Midbrain (tissue), 1 donor: ENCODE measurements at regions not wholly inside any gene's neighbourhood (a gene's known extent, or its start where the extent isn't known, plus 50 kb on each side); places are given as distances from the start of the nearest gene placed in this dataset.
"Not testable (repeated sequence)": the region's sequence is repeated elsewhere in the genome, so short reads cannot be mapped to it uniquely, and the experiment has no call there.

Source experiments
- DNase-seq: peaks from one replicate; lab custom pipeline; 2025; lab: John Stamatoyannopoulos, UW

- no peak for DNase-seq
Observed at GRCh38 chr2:8424997-8425900, 256.6 kb upstream of the ID2 start.

GRCh38 chr2:8426550-8426949, 255.3 kb upstream of the ID2 start:
- no peak for DNase-seq

- no peak for DNase-seq
Observed at GRCh38 chr2:8427211-8427610, 254.6 kb upstream of the ID2 start.

GRCh38 chr2:8430628-8431027, 251.2 kb upstream of the ID2 start:
- DNase-seq, result no peak

GRCh38 chr2:8431446-8432125, 250.3 kb upstream of the ID2 start:
- no peak for DNase-seq

- no peak for DNase-seq
Observed at GRCh38 chr2:8432706-8433336, 249.0 kb upstream of the ID2 start.

GRCh38 chr2:8433390-8433789, 248.5 kb upstream of the ID2 start:
- no peak for DNase-seq

- DNase-seq, result no peak
Observed at GRCh38 chr2:8435608-8436007, 246.2 kb upstream of the ID2 start.

GRCh38 chr2:8436585-8436984, 245.3 kb upstream of the ID2 start:
- no peak for DNase-seq

- no peak for DNase-seq
Observed at GRCh38 chr2:8437228-8437948, 244.5 kb upstream of the ID2 start.

GRCh38 chr2:8437949-8438400, 243.9 kb upstream of the ID2 start:
- DNase-seq, result no peak

GRCh38 chr2:8438476-8438875, 243.4 kb upstream of the ID2 start:
- no peak for DNase-seq

GRCh38 chr2:8438996-8439395, 242.9 kb upstream of the ID2 start:
- DNase-seq, result no peak

- DNase-seq, result no peak
Observed at GRCh38 chr2:8440029-8440778, 241.7 kb upstream of the ID2 start.

- no peak for DNase-seq
Observed at GRCh38 chr2:8441371-8441770, 240.5 kb upstream of the ID2 start.

GRCh38 chr2:8441986-8442385, 239.9 kb upstream of the ID2 start:
- DNase-seq, result peak; percentile 14

GRCh38 chr2:8442833-8443486, 238.9 kb upstream of the ID2 start:
- DNase-seq, result no peak

GRCh38 chr2:8445580-8445979, 236.3 kb upstream of the ID2 start:
- DNase-seq, result no peak

GRCh38 chr2:8446751-8447150, 235.1 kb upstream of the ID2 start:
- not testable (repeated sequence) for DNase-seq

- DNase-seq, result no peak
Observed at GRCh38 chr2:8447610-8448221, 234.1 kb upstream of the ID2 start.
